NCI-H526 (cell line): ENCODE measurements at regions not wholly inside any gene's neighbourhood (a gene's known extent, or its start where the extent isn't known, plus 50 kb on each side); places are given as distances from the start of the nearest gene placed in this dataset.

ENCODE experiments used
- DNase-seq, 2 experiments: peaks; one replicate each; lab custom pipeline; 2025; lab: John Stamatoyannopoulos, UW

DNA sequence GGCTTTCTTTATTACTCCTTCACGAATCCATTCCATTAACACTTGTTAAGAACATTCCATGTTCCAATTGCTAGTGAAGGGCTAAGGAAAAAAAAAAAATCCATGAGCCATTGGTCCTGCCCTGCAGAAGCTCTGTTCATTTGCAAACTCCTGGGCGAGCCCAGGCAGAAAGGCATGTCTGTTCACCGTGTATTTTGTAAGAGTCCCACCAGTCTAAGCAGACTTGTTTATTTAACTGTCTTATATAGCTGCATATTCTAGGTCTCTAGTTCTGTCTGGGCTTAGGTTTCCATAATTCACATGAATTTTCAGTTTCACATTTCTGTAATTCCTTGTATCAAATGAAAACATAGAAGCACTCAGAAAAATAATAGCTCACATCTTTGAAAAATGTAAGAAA lies 97.4 kb upstream of the POU2AF2 start:
- DNase-seq, result peak in 1 of 2 experiments; percentile 30

DNA sequence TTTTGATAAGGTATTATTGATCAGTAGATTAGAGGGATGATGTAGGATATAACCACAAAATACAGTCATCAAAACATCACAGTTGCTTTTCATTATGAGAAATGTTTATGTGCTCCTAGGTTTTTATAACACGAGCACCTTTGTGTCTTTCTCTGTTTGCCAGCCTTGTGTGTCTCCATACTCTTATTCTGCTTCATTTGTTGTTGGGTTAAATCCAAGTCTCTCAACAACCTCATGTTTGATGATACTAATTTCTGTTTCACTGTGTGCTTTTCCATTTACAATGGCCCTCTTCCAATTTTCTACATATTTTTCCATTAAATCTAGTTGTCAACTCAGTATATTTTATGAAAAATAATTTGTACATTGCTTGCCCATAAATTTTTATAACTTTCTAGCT lies 107.7 kb upstream of the POU2AF2 start:
- DNase-seq, result no peak

DNA sequence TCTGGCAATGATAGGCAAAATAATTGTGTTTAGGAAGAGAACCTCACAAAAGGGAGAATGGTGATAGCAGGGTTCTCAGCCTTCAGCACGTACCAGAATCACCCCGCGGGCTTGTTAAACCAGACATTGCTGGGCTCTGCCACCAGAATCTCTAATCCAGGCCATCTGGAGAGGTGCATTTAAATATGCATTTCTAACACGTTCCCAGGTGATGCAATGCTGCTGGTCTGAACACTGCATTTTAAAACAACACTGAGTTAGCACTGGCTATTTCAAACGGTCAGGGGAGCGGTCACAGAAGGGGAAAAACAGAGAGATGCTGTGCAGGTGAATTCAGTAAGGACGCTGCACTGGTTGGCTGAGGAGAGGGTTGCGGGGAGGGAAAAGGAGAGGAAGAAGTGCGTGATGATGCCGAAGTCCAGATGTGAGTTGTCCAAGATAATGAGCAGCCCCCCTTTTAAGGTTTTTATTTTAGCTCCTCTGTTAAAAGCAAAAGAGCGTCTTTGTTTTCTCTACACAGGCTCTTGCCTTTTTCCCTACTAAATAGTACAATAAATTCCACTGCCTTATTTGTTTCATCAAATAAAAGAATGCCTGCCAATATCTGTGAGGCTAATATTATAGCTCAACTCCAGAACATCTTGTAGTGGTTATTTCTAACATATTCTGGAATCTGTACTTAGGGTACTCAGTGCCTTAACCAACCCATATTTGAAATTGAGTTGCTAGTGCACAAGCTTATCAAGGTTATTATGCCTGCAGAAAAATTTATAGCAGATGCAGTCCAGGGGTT lies 109.6 kb upstream of the POU2AF2 start:
- DNase-seq, result no peak

DNA sequence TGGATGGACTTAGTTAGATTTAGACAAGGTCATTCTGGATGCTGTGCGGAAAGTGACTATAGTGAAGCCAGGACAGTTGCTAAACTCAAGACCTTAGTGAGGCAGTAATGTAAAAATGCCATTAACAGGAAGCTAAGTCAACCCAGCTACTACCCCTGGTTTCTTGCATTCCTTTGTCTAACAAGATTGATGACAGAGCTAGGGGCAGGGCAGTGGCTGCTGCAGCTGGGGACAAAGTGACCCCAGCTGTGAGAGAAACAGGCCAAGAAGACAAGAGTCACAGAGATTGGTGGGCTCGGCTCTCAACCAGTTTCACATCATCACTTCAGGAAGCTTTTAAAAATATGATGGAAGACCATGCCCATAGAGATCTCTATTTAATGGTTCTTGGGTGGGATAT lies 110.4 kb upstream of the POU2AF2 start:
- DNase-seq, result no peak

DNA sequence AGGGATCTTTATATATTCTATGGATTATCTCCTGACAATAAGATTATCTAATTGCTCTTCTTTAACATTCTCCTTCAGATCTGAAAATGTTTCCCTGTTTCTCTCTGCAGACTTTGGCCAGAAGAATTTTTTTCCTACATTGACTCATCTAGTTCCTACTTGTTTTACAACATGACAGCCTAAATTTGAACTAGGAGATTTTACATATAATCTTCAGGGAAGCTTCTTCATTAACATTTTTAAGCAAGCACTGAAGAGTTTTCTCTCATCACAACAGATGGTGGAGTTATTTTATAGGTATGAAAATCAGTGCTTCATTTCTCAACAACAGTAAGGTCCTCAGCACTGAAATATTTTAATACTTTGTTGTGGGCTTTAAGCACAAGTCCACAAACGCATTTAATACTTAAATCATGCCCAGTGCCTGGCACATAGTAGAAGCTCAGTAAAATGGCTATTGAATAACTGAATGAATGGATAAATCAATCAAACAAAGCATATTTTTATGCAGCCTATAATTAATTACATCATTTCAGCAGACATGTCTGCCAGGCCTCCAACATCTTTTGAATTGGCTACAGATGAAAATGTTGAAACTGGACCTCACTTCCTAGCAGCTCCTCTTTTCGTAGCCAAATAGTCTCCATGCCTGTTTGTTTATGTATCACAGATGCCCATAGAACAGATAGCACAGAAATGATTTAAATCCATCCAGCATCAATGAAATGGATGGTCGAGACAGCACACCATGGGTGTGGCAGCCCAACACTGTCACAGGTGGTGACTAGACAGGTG lies 117.3 kb upstream of the POU2AF2 start:
- no peak for DNase-seq

DNA sequence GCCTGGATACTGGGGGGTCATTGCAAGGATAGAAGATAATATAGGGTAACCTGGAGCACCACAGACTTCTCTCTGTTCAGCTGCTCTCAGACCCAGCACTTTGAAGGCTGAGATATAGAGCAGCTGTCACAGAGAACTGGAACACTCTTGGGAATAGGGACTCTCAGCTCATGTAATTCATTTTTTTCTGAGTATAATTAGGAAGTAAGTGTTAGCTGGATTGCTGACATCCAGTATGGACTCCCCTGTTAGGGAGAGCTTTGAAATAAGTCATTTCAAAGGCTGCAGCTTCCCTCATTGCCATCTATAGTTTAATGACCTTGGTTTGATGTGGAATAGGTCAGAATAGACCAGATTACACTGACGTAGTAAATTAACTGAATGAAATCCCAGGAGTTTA lies 120.8 kb upstream of the POU2AF2 start:
- DNase-seq, result no peak

DNA sequence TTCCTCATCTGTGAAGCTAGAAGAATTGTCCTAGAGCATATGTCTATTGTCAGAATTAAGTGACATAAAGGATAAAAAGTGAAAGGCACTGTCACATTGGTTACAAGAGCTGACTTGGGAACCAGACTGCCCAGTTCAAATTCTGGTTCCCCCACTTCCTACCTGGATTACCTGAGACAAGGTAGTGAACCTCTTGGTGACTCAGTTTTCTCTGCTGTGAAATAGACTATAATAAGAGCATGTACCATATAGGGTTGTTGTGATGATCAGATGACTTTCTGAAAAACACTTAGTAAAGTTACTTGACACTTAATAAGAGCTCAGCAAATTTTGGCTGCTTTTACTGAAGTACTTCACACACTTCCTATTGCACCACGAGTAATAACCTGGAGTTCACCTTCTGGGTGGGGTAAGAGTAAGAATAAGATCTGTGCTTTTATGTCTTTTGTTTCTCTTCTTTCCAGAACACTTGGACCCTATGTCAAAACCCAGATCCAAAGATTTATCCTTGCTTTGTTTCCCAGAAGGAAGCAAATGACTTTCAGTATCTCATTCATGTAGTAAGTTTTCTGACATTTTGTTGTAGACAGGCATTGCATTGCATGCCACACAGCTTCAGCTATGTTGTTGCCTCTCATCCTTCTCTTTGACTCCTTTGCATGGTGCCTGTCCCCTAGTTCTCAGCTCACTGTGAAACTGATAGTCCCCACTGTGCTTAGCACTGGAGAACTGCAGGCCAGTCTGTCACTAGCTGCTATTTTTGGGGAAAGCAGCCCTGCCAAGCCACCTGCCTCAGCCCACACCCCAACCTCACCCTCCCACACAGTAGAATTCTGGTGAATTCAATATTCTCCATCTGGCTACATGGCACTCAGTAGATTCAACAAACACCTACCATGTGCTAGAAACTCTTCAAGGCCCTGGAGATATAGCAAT lies 121.8 kb upstream of the POU2AF2 start:
- no peak for DNase-seq

DNA sequence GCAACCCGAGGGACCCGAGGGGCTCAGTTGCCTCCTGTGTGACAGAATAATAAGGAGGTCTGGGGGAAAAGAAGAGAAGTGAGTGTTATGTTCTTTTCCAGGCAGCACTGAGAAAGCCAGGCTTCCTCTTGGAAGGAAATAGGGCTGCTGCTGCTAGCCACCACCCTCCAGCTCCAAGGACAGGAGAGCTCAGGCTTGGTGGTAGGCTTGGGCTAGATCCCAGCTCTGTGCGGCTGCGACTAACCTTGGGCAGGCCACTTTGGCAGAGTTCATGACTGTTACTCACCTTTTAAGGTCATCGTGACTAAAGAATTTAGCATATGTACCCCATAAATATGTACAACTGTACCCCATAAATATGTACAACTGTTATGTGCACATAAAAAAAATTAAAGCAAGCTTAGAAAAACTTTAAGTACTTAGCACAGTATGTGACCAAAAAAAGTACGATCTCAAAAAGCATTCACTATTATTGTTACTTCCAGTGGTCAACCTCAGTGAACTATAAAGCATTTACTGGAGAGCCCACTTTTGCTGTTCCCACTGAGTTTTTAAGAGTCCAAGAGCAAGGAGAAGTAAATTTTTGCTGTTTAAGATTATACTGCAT lies 124.7 kb upstream of the POU2AF2 start:
- no peak for DNase-seq

DNA sequence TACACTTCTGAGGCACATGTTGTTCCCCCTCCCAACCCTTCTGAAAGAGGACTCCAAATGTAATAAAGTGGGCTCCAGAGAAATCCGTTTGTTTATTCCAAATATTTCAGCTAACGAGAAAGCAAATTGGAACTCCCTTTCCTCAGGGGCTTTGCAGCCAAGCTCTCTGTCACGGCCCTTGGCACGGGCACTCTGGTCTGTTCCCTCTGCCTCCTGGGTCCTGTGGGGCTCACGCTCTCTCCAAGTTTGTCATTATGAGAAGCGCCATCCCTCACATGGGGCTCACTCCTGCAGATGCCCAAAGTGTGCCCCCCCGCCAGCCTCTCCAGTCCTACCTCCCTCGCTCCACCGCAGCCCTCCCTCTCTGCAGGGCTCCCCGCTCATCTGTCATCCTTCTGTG lies 125.4 kb upstream of the POU2AF2 start:
- DNase-seq, result no peak

DNA sequence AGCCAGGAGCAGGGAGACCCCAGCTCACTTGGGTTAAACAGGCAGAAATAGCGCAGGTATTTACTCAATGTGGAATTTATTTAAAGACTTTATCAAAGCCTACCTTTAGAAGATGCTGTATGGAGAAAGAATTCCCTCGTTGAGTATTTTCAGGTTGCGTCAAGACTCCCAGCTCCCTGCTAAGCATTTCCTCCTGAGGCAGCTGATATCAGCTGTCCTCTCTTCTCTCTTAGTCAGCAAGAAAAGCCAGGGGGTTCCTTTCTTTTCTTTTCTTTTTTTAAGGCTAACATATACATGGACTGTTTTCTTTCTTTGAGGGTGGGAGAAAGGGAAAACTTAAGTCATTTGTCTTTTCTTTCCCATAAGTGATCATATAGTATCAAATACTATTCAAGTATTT lies 125.8 kb upstream of the POU2AF2 start:
- no peak for DNase-seq

DNA sequence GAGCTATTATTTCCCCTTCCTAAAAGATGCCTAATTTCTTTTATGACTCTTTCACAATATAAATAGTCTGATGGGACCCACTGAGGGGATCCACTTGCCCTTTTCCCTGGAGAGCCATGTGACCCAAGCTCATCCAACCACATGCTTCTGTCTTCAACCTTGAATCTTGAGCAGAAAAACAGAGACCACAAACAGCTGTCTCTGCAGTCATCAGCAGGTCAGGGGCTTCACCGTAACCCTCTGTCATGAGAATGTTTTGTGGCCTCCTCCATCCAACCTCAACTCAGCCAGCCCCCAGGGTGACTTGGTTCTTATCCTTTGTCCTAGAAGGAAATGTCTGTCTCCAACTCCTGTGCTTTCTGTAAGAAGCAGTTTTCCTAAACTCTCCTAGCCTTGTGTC lies 129.6 kb upstream of the POU2AF2 start:
- DNase-seq, result no peak

DNA sequence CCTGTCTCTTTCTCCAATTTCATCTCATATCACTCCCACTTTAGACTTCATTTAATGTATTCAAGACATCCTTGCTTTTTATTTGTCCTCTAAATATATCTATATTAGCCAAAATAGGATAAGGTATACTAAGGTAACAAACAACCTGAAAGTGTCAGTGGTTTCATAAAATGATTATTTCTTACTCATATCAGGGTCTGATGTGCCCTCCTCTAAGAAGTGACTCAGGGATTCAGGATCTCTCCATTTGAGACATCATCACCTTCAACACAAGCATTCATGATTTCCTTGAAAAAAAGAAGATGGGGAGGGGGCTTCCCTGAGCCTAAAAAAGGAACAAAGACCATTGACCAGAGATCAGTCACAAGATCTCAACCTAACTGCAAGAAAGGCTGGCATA lies 131.4 kb upstream of the POU2AF2 start:
- no peak for DNase-seq

DNA sequence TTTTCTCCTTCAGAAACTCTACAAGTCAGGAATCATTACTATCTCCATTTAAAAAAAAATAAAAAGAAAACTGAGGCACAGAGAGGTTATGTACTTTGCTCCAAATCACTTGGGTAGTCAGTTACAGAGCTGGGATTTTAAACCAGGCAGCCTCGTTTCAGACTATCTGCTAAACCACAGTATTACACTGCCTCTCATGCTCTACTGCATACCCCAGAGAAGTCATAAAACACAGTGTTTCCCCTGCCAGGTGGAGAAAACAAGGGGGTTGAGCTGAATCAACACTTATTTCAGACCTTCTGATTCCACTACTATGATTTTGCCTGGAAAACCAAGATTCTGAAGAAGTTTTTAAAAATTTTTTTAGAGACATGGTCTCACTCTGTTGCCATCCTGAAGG lies 132.9 kb upstream of the POU2AF2 start:
- no peak for DNase-seq

DNA sequence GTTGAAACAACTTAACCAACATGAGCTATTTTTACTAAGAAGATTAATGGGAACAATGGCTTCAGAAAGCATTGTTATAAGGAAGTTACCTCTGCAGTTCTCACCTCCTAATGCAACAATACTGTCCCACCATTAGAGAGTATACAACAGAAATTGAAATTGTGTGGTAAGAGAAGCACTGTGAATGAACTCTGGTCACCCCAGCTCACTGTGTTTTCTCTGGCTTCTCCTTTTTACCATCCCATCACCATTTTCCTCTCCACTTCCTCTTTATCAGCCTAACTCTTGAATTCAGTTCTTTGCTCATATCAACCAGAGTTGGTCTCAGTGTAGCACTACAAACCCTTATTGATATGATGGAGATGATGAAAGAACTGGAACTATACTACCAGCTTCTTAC lies 138.0 kb upstream of the POU2AF2 start:
- DNase-seq, result no peak

DNA sequence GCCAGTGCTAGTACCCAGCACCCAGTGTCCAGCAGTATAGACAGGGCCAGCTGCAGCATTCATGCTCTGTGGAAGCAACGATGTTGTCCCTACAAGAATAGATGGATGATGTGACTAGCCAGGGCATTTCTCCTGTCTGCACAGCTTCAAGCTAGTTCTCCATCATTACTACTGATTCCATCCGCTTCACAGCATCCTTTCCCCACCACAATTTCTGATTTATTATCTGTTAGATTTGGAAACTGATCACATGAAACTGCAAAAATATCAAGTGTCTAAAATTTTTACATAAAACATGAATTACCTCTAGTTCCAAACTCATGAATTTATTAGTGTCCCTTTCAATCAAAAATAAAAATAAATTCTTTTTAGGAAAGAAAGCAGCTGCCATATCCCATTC lies 138.9 kb upstream of the POU2AF2 start:
- no peak for DNase-seq

DNA sequence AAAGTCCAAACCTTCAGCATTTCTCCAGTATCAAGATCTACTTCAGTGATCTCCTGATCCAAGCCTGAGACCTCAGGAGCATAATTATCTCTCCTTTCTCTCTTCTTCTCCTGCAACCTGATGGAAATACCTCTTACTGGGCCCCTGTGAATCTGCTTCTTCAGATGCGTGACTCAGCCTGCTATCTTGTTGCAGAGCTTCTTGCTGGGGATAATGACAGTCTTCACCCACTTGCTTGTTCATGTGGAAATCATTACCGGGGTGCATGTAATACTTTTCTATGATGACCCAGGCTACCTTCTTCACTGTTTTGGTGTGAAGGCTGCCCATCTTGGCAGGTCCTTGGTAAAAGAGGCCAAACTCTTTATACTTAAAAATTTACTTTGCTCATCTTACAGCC lies 140.0 kb upstream of the POU2AF2 start:
- DNase-seq, result no peak

DNA sequence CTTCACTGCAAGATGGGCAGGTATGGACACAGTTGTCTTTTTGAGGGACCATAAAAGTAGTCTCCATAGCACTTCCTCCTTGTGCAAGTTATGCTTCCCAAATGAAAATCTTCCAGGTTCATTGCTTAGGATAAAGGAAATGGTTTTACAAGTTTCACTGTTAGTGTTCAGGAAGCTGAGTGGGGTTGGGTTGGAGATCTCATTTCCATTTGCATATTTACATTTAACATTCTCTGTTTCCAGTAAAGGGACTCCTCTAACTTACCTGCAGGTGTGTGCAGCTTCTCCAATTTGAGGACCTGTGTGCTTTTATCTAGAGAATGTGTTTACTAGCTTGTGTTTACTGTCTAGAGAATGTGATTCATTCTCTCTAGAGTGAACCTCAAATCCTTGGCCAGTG lies 141.3 kb upstream of the POU2AF2 start:
- DNase-seq, result peak; percentile 83 to 85

DNA sequence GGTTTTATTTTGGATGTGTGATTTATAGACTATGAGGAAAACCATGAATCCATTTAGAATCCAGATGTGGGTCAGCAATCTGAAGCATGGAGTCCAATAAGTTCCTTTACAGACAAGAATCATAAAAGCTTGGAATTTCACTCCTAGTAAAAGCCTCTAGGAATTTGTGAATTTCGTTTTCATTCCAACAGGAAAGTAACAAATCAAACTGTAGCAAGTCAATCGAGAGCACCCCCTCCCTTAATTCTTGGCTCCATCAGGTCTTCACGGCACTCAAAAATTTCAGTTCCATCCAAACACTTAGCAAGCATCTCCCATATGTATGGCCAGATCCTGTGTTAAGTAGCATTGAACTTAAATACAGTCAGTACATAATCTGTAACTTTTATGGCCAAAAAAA lies 143.6 kb upstream of the POU2AF2 start:
- DNase-seq, result no peak

DNA sequence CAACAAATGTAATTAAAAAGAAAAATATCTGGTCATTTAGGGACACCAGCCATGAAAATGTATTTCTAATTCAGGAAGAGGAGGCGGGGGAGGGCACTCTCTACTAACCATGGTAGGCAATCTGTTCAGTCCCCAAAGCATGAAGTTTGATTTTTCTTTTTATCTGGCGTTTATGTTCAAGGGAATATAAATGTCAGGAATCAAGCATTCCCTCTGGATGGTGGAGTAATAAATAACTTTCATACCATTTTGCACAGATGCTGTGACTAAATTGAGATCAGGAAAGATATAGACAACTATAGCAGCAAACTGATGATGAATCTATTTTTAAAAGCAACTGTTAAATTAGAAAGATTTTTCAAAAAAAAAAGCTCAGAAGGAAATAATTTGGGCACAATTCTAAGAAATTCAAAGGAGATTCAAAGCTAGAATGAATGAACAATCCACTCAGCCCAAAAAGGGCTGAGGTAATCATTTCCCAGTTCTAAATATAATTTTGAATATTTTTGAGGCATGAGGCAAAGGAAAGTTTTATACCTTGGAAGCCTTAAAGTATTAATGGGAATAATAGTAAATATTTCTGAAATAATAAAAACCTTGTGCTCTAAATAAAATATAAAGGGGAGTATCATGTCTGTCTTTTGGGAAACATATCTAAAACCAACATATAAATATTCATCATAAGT lies 146.4 kb upstream of the POU2AF2 start:
- no peak for DNase-seq

DNA sequence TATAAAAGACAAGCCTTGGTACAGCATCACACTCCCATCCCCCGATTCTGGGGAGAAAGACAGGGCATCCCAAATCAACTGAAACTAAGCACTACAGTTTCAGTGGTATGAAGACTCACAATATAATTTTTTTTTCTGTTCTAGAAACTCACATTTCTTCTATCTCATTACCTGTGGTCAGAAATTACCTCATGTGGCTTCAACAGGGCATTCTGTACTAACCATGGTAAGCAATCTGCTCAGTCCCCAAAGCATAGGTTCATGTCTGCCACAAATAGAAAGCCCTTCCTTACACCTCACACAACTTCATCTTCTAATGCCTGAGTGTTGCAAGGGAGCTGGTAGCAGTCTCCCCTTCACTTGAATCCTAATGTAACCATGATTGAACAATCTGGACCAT lies 147.4 kb upstream of the POU2AF2 start:
- no peak for DNase-seq

DNA sequence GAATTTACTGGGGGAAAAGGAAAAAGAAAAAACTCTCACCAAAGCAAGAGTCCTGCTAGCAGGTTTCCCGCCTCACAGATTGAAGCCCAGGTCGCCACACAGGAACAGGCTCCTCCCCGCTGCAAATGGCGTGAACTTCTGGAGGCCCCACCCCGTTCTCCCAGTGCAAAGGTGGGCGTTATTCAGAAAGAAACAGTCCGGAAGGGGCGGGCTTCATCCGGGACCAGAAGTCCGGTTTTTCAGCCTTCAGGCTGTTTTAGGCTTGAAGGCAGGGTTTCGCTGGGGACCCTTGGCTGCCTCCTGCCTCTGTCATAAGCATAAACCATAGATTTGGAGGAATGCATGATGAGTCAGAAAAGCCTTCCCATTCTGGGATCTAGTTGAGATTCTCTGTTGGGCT lies 148.3 kb upstream of the POU2AF2 start:
- no peak for DNase-seq
